ENCODE measurements at regions not wholly inside any gene's neighbourhood (a gene's known extent, or its start where the extent isn't known, plus 50 kb on each side); places are given as distances from the start of the nearest gene placed in this dataset.

- TF ChIP-seq SPI1 (IDR thresholded peaks at IDR 0.05; ENCODE audit: borderline replicate concordance, low read depth) (no peak), CTCF (IDR thresholded peaks at IDR 0.05; ENCODE audit: insufficient read depth, low read length) (no peak), GABPA (IDR thresholded peaks at IDR 0.05; ENCODE audit: low read depth) (no peak), POLR2AphosphoS5 (IDR thresholded peaks at IDR 0.05; ENCODE audit: low read depth) (no peak)
- TF ChIP-seq, protein P1, sequence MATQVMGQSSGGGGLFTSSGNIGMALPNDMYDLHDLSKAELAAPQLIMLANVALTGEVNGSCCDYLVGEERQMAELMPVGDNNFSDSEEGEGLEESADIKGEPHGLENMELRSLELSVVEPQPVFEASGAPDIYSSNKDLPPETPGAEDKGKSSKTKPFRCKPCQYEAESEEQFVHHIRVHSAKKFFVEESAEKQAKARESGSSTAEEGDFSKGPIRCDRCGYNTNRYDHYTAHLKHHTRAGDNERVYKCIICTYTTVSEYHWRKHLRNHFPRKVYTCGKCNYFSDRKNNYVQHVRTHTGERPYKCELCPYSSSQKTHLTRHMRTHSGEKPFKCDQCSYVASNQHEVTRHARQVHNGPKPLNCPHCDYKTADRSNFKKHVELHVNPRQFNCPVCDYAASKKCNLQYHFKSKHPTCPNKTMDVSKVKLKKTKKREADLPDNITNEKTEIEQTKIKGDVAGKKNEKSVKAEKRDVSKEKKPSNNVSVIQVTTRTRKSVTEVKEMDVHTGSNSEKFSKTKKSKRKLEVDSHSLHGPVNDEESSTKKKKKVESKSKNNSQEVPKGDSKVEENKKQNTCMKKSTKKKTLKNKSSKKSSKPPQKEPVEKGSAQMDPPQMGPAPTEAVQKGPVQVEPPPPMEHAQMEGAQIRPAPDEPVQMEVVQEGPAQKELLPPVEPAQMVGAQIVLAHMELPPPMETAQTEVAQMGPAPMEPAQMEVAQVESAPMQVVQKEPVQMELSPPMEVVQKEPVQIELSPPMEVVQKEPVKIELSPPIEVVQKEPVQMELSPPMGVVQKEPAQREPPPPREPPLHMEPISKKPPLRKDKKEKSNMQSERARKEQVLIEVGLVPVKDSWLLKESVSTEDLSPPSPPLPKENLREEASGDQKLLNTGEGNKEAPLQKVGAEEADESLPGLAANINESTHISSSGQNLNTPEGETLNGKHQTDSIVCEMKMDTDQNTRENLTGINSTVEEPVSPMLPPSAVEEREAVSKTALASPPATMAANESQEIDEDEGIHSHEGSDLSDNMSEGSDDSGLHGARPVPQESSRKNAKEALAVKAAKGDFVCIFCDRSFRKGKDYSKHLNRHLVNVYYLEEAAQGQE (IDR thresholded peaks at IDR 0.05; ENCODE audit: insufficient replicate concordance, low read depth), result no peak
These were observed 772.6 kb upstream of the FAM98A start for GRCh38 chr2:34371711-34372110.

Measured in HL-60 (cell line).